GM19351 (cell line): ENCODE measurements at regions not wholly inside any gene's neighbourhood (a gene's known extent, or its start where the extent isn't known, plus 50 kb on each side); places are given as distances from the start of the nearest gene placed in this dataset.
"Not testable (repeated sequence)": the region's sequence is repeated elsewhere in the genome, so short reads cannot be mapped to it uniquely, and the experiment has no call there.

Source experiments
- ATAC-seq: cut with Tn5 transposase; IDR thresholded peaks from one replicate; pipeline ENCODE4 v1.9.1; 2021; ENCODE audit warnings: mild to moderate bottlenecking, moderate library complexity; ENCODE audit not compliant: unreplicated experiment

GRCh38 chr4:23972187-23972586 is 82.3 kb upstream of the PPARGC1A start:
- ATAC-seq = no peak

DNA sequence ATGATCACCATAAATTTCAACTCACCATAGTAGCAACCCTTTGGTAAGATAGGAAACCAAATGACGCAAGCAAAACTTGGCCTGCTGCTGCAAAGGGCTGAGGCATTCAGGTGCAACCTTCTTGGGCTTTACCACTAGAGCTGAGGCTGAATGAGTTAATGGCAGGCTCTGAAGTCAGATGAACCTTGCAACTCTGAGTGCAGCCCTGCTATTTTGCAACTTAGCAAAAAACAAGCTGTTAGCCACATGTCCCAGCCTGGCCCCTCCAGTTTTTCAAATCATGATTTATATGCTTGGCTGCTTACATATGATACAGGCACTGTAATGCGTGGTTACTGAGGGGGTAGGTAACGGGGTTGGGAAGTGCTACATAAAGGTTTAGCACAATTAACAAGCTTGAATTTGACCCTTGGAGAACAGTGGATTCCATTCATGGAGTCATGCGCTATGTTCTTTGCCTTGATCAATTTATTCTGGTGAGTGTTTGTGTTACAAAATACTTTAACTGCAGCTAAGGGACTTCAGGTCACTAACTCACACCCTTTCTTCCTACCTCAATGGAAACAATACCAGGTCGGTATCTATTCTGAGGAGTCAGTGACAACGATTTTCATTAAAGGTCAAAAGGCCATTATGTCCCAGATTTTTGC is 80.5 kb upstream of the PPARGC1A start:
- no peak for ATAC-seq

DNA sequence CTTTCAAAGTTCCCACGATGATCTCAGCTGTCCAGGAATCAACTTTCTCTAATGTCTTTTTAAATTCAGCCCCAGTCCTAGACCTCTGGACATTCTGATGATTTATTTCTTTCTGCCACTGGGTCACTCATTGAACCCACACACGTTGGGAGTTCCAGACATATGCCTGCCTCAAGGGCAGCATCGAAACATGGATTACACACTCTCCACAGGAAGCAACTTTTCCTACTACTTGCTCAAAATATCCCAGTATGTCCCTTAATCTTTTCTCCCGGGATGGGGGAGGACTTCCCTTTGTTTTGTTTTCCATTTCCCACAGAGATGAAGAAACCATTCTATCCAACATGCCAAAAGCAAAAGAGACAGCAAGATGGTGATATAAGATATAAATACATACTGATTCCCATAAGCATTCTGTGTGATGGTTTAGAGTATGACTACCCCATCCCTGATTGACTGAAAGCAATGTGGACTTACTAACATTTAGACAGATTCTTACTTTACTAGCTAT is 79.8 kb upstream of the PPARGC1A start:
- ATAC-seq = no peak

DNA sequence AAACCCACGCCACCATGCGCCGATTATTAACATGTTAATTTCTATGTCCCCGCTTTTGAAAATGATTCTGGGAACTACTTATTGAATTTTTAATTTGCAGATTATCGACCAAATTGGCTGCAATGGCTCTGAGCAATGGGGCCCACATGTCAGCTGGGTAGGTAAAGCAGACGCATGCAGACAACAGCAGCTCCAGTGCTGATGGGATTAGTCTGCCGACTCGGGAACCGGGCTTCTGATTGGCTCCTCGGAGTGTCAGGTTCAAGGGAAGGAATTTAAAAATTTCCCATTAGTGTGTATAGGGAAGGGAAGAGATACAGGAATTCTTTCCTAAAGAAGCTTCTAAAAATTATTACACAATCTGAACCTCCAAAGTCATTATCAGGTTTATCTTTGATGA is 77.4 kb upstream of the PPARGC1A start:
- ATAC-seq = no peak

- no peak for ATAC-seq
Observed at GRCh38 chr4:23966725-23967124, 76.9 kb upstream of the PPARGC1A start.

- no peak for ATAC-seq
Observed at GRCh38 chr4:23962462-23962861, 72.6 kb upstream of the PPARGC1A start.

GRCh38 chr4:23961395-23961794 is 71.5 kb upstream of the PPARGC1A start:
- ATAC-seq = not testable (repeated sequence)

- no peak for ATAC-seq
Observed at GRCh38 chr4:23959396-23960148, 69.7 kb upstream of the PPARGC1A start.

- ATAC-seq = no peak
Observed at GRCh38 chr4:23958749-23959148, 68.9 kb upstream of the PPARGC1A start.

- ATAC-seq = no peak
Observed at GRCh38 chr4:23957465-23957864, 67.6 kb upstream of the PPARGC1A start.

- no peak for ATAC-seq
Observed at GRCh38 chr4:23956601-23957364, 66.9 kb upstream of the PPARGC1A start.

GRCh38 chr4:23952258-23952657 is 62.4 kb upstream of the PPARGC1A start:
- ATAC-seq = peak; percentile 47

DNA sequence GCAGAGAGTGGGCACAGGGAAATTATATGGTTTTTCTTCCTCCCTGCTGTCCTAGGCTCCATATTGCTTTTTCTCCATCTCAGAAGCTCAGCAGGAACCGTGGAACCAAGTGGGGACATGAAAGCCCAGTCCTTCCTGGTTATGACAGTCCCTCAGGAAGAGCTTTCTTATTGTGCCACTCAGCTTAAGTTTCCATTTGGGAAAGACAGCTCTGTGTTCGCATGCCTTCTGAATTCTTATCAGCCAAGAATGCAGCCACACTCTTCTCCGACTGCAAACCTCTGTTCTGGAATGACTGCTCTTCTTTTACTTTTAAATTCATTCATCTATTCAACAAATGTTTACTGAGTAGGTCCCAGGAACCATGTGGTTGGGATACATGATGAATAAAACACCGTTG is 58.0 kb upstream of the PPARGC1A start:
- no peak for ATAC-seq

DNA sequence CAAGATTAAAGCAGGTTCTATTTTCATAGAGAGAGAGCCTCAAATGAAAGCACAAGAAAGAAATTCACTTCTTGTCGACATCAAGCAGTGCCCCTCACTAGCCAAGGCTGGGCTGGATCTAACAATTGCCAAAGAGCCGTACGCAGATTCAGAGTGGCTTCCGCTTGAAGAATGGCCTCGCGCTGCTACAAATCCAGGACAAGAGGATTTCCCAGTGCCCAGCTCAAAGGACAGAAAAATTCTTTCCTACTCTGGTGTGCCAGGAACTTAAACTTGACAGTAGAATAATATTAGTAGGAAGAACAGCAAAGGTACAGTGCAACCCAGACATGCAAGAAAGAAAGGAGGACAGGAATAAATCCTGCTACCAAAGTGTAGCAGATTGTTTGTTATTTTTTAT is 56.5 kb upstream of the PPARGC1A start:
- no peak for ATAC-seq

- ATAC-seq = no peak
Observed at GRCh38 chr4:23945451-23946017, 55.7 kb upstream of the PPARGC1A start.

- not testable (repeated sequence) for ATAC-seq
Observed at GRCh38 chr4:23944556-23944955, 54.7 kb upstream of the PPARGC1A start.

DNA sequence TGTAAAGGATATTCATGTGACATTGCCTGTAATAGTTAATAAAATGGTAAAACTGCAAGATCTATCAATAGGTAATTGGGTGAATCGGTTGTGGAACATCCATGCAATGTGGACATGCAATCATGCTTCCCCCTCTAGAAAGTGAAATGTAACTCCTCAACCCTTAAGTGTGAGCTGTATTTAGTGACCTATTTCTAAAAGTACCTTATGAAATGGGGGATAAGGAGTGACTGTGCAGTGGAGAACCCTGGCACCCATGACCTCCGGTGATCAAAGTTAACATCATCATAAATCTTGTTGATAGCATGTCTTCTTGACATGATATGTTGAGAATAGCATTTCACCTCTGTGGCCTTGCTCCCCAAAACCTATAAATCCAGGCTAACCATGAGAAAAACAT is 53.6 kb upstream of the PPARGC1A start:
- no peak for ATAC-seq

GRCh38 chr4:23942471-23942870 is 52.6 kb upstream of the PPARGC1A start:
- no peak for ATAC-seq
